ENCODE measurements at regions not wholly inside any gene's neighbourhood (a gene's known extent, or its start where the extent isn't known, plus 50 kb on each side); places are given as distances from the start of the nearest gene placed in this dataset.

GRCh38 chr18:44135741-44136140, 544.9 kb upstream of the SETBP1 start:
- in situ Hi-C loops (cut with HindIII; ENCODE audit: low pct_unique_long_range_greater_than_20kb, low sequenced_read_pairs): no loop called here
- DNase-seq (ENCODE audit: low read depth, low spot score): no peak

DNA sequence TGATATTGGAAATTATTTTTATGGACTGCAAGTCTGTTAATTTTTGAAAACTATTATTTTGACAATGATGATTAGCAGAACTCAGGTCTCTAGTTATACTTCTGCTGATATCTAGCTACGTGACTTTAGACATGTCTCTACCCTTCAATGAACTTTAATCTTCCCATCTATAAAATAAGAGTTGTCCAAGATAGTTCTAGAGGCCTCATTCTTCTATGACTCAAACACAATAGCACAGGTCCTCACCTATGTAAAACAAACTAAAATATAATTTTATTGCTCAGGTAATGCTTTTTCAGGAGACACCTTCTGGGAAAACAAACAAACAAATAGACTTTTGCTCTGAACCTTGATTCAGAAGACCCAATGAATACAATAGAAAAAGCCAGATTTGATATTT, 544.4 kb upstream of the SETBP1 start:
- in situ Hi-C loops (cut with HindIII; ENCODE audit: low pct_unique_long_range_greater_than_20kb, low sequenced_read_pairs): no loop called here
- DNase-seq (ENCODE audit: low read depth, low spot score): no peak

- DNase-seq (ENCODE audit: low read depth, low spot score): no peak
- in situ Hi-C loops (cut with HindIII; ENCODE audit: low pct_unique_long_range_greater_than_20kb, low sequenced_read_pairs): no loop called here
These were observed 537.6 kb upstream of the SETBP1 start for GRCh38 chr18:44143072-44143471.

- DNase-seq (ENCODE audit: low read depth, low spot score): no peak
- in situ Hi-C loops (cut with HindIII; ENCODE audit: low pct_unique_long_range_greater_than_20kb, low sequenced_read_pairs): no loop called here
These were observed 531.0 kb upstream of the SETBP1 start for GRCh38 chr18:44149706-44150105.

GRCh38 chr18:44153981-44154380, 526.7 kb upstream of the SETBP1 start:
- in situ Hi-C loops (cut with HindIII; ENCODE audit: low pct_unique_long_range_greater_than_20kb, low sequenced_read_pairs): no loop called here
- no peak for DNase-seq (ENCODE audit: low read depth, low spot score)

DNA sequence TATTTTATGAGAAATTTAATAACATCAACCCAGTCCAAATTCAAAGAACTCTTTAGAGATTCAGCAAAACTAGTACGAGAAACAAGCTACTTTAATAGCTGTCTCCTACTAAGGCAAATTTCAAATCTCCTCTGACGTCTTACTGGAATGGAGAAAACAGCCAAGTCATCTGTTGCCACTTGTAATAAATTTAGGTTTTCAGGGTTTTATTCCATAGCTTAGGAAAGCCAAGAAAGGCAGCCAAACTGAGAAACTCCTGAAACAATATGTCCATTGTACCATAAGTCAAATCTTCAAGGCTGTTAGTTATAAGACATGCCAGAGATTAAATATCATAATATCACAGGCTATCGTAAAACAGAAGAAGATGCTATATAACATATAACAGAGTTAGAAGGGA, 524.6 kb upstream of the SETBP1 start:
- in situ Hi-C loops (cut with HindIII; ENCODE audit: low pct_unique_long_range_greater_than_20kb, low sequenced_read_pairs): no loop called here
- no peak for DNase-seq (ENCODE audit: low read depth, low spot score)

GRCh38 chr18:44156776-44157335, 523.8 kb upstream of the SETBP1 start:
- in situ Hi-C loops (cut with HindIII; ENCODE audit: low pct_unique_long_range_greater_than_20kb, low sequenced_read_pairs): no loop called here
- no peak for DNase-seq (ENCODE audit: low read depth, low spot score)

GRCh38 chr18:44170208-44170880, 510.3 kb upstream of the SETBP1 start:
- DNase-seq (ENCODE audit: low read depth, low spot score): no peak

DNA sequence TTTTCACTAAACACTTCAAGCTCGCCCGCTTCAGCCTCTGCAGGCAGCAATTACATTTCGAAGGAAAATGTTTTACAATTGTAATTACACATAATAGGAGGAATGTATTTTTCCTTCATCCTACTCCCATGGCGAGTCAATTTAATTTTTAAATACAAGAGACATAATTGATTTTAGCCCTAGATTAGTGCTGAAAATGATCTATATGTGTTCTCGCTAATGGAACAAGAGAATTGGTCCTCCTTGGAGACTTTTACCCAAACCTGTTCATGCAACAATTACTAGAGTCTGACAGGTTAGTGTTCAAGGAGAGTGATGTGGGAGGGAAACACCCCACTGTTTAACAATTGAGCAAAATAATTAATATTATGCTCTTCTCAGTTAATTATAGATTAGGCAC, 509.4 kb upstream of the SETBP1 start:
- in situ Hi-C loops (cut with HindIII; ENCODE audit: low pct_unique_long_range_greater_than_20kb, low sequenced_read_pairs): no loop called here
- no peak for DNase-seq (ENCODE audit: low read depth, low spot score)

More at GRCh38 chr18:44170208-44170880, 510.3 kb upstream of the SETBP1 start:
- in situ Hi-C loops (cut with HindIII; ENCODE audit: low pct_unique_long_range_greater_than_20kb, low sequenced_read_pairs): no loop called here

DNA sequence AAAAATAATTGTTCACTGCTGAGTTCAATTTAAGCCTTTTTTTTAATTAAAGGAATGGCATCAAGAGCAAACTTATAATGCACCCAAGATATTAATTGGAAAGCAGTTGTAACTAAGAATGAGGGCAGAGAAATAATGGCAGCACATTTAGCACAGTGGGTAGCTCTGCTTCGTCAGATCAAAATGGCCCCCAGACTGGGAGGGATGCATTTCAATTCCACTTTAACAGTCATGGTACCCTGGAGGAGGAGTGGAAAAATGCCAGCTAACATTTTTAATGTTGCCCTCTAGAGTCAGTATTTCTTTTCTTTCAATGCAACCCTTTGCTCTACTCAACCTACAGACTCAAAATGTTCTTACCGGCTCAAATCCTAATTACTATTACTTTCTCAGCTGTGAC, 504.8 kb upstream of the SETBP1 start:
- DNase-seq (ENCODE audit: low read depth, low spot score): no peak
- in situ Hi-C loops (cut with HindIII; ENCODE audit: low pct_unique_long_range_greater_than_20kb, low sequenced_read_pairs): no loop called here

GRCh38 chr18:44178476-44178875, 502.2 kb upstream of the SETBP1 start:
- in situ Hi-C loops (cut with HindIII; ENCODE audit: low pct_unique_long_range_greater_than_20kb, low sequenced_read_pairs): no loop called here
- no peak for DNase-seq (ENCODE audit: low read depth, low spot score)

DNA sequence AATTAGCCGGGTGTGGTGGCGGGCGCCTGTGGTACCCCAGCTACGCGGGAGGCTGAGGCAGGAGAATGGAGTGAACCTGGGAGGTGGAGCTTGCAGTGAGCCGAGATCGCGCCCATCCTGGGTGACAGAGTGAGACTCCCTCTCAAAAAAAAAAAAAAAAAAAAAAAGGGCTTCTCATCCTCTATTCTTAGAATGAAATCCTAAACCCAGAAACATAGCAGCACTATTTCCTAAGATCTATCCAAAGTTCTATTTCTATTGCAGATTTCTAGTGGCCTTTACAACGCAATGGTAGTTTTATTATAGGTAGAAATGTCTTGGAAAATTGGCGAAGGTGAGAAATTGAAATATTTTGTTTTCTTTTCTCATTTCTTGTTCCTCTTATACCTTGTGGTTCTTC, 501.0 kb upstream of the SETBP1 start:
- in situ Hi-C loops (cut with HindIII; ENCODE audit: low pct_unique_long_range_greater_than_20kb, low sequenced_read_pairs): no loop called here
- DNase-seq (ENCODE audit: low read depth, low spot score): no peak

- no peak for DNase-seq (ENCODE audit: low read depth, low spot score)
- in situ Hi-C loops (cut with HindIII; ENCODE audit: low pct_unique_long_range_greater_than_20kb, low sequenced_read_pairs): no loop called here
These were observed 500.0 kb upstream of the SETBP1 start for GRCh38 chr18:44180683-44181082.

DNA sequence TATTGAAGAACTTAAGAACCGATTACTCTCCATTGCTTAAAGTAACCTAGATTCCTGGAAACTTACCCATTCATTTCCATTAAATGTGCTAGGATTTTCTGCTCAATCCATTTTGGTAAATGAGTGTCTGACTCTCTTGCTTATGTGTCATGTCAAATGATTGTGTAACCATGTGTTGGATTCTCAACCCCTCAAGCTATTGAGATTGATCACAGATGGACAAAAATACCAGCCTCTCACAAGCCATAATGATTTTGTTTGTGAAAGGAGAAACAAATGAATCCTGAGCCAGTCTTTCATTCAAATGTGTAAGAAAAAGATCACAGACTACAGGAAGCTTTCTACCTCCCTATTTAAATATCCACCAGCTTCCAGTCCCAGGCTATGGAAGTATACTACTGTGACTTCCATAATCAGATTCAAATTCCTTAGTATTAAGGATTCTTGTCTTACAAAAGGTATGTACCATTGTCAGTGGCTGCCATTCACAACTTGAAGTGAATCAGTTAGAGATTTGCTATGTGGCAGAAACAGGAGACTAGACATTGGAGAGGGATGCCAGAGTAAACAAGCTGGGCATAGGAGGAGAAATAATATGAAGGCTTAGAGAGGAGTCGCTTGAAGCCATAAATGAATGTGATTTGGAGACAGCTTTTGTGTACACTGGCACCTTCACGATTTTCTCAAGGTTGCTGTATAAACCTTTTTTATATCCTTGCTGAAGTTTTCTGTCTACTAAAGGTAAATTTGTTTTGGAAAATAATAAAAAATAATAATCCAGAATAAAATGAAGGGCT, 498.5 kb upstream of the SETBP1 start:
- no peak for DNase-seq (ENCODE audit: low read depth, low spot score)
- in situ Hi-C loops (cut with HindIII; ENCODE audit: low pct_unique_long_range_greater_than_20kb, low sequenced_read_pairs): no loop called here

DNA sequence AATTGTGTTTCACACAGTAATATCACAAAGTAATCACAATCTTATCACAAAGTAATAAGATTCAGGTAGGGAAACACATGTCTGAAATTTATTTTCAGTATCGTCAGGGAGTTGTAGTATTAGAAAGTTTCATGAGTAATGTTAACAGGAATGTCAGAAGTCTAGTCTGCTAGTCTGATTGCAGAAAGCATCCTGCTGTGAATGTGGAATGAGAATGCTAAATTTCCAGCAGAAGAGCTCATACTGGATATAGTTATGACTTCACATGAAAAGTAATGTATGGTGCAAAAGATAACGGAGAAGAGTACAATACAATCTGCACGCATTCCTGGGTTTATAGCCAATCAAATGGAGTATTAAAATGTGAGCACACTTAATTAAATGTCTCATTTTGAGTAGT, 494.7 kb upstream of the SETBP1 start:
- no peak for DNase-seq (ENCODE audit: low read depth, low spot score)
- in situ Hi-C loops (cut with HindIII; ENCODE audit: low pct_unique_long_range_greater_than_20kb, low sequenced_read_pairs): no loop called here

DNA sequence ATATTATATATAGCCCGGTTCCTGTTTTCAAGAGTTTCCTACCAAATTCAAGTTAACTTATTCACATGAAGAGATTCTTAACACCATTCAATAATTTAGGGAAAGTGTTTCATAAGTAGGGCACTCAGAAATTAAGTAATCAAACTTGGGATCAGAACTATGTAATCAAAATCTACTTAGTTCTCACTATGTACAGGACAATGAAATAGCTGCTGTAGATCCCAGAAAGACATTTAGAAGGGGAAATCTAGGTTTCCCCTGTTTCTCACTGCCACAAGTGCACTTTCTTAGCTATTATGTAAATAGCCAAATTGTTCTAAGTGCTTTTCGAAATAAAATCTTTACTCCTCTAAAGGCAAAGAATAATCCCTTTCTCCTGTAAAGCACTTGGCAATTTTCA, 493.6 kb upstream of the SETBP1 start:
- DNase-seq (ENCODE audit: low read depth, low spot score): no peak
- in situ Hi-C loops (cut with HindIII; ENCODE audit: low pct_unique_long_range_greater_than_20kb, low sequenced_read_pairs): no loop called here

- in situ Hi-C loops (cut with HindIII; ENCODE audit: low pct_unique_long_range_greater_than_20kb, low sequenced_read_pairs): no loop called here
These were observed 485.1 kb upstream of the SETBP1 start for GRCh38 chr18:44195394-44196140.

GRCh38 chr18:44197832-44198611, 482.7 kb upstream of the SETBP1 start:
- DNase-seq (ENCODE audit: low read depth, low spot score): no peak
- in situ Hi-C loops (cut with HindIII; ENCODE audit: low pct_unique_long_range_greater_than_20kb, low sequenced_read_pairs): no loop called here

More at GRCh38 chr18:44195394-44196140, 485.1 kb upstream of the SETBP1 start:
- no peak for DNase-seq (ENCODE audit: low read depth, low spot score)
